ENCODE measurements at regions not wholly inside any gene's neighbourhood (a gene's known extent, or its start where the extent isn't known, plus 50 kb on each side); places are given as distances from the start of the nearest gene placed in this dataset.

GRCh38 chr21:20151741-20152140 is 846.5 kb upstream of the NCAM2 start:
- no peak for TF ChIP-seq CTCF (IDR thresholded peaks at IDR 0.05)
- no peak for DNase-seq
- ATAC-seq, result no peak
- Histone ChIP-seq H3K9me3 (peaks cover 0 to 30% of the 10 kb centered on the region in 2 donors), H3K4me1 (no peaks in the 10 kb centered on the region), H3K4me3 (no peak overlapping the region), H3K27me3 (no peaks in the 10 kb centered on the region), H3K36me3 (no peaks in the 10 kb centered on the region), H3K27ac (no peak overlapping the region)
- intact Hi-C loops (cut with DNase I), result no loop called here

- H3K9me3 ChIP-seq, result peaks cover 0 to 8% of the 10 kb centered on the region in 2 donors
- no peaks in the 10 kb centered on the region for H3K4me1 ChIP-seq
- H3K4me3 ChIP-seq, result no peak overlapping the region
- ATAC-seq (no peak), DNase-seq (no peak)
- H3K27ac ChIP-seq, result no peak overlapping the region
- intact Hi-C loops (cut with DNase I), result no loop called here
- H3K27me3 ChIP-seq, result no peaks in the 10 kb centered on the region
- H3K36me3 ChIP-seq, result no peaks in the 10 kb centered on the region
- TF ChIP-seq CTCF (IDR thresholded peaks at IDR 0.05), result no peak
Measured at GRCh38 chr21:20163167-20163566, 835.0 kb upstream of the NCAM2 start.

DNA sequence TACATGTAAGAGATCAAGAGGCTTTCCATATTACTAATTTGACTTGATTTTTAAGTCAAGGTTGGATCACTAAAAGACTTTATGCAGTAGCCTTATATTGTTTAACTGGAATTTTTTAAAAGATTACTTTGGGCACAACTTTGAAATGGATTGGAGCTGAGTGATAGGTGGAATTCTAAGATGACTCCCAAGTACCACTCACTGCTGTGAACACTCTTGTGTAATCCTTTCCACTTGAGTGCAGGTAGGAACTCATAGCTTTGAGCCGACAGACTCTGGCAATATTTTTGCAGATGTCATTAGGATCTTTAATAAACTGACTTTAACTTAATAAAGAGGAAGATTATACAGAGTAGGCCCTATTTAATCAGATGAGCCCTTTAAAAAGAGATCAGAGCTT is 831.1 kb upstream of the NCAM2 start:
- H3K36me3 ChIP-seq, result no peaks in the 10 kb centered on the region
- DNase-seq, result no peak
- no peaks in the 10 kb centered on the region for H3K27me3 ChIP-seq
- no peak overlapping the region for H3K4me3 ChIP-seq
- H3K27ac ChIP-seq, result no peak overlapping the region
- no peak for TF ChIP-seq CTCF (IDR thresholded peaks at IDR 0.05)
- intact Hi-C loops (cut with DNase I), result no loop called here
- H3K4me1 ChIP-seq, result no peaks in the 10 kb centered on the region
- no peaks in the 10 kb centered on the region for H3K9me3 ChIP-seq
- ATAC-seq, result peak; percentile 85

DNA sequence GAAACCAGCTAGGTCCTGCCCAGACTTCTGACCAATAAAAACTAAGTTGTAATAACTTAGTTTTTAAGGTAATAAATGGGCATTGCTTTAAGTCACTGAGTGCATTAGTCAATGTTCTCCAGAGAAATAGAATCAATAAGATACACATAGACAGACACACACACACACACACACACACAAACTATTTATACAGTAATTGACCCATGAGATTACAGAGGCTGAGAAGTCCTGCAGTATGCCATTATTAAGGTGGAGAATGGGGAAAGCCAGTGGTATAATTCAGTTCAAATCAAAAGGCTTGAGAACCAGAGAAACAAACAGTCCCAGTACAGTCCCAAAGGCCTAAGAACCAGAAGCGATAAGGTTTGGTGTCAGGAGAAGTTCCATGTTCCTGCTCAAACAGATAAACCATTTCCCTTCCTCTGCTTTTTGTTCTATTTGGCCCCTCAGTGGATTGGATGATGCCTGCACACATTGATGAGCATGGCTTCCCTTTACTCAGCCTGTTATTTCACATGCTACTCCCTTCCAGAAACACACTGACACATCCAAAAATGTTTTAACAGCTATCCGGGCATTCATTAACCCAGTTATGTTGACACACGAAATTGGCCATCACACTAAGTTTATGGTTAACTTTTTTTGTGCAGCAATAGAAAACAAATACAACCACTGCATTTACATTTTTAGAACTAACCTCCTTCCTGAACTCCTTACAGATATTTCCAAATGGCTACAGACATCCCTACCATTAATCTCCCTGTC is 828.2 kb upstream of the NCAM2 start:
- TF ChIP-seq CTCF (IDR thresholded peaks at IDR 0.05), result no peak
- H3K4me1 ChIP-seq, result no peaks in the 10 kb centered on the region
- no peak overlapping the region for H3K27ac ChIP-seq
- no peak overlapping the region for H3K4me3 ChIP-seq
- no peaks in the 10 kb centered on the region for H3K36me3 ChIP-seq
- ATAC-seq (no peak), DNase-seq (no peak)
- no peaks in the 10 kb centered on the region for H3K9me3 ChIP-seq
- no peaks in the 10 kb centered on the region for H3K27me3 ChIP-seq
- intact Hi-C loops (cut with DNase I), result no loop called here

DNA sequence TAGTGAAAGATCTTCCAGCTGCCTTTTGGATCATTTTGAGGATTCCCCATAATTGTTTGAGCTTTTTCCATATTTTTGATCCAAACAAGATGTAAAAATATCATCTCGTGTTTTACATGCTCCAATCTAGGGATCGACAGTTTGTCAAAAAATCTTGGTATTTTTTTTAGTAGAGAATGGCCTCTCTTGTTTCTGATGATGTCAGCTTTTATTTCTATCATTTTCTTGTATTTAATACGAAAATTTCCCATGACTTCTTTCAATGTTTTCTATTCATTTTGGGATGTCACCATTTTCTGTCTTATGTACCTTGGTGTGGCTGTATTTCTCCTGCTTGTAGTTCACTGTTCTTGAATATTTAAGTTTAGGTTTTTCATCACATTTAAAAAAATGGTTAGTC is 812.0 kb upstream of the NCAM2 start:
- no peak for TF ChIP-seq CTCF (IDR thresholded peaks at IDR 0.05)
- Histone ChIP-seq H3K27ac (no peak overlapping the region), H3K9me3 (peaks cover 0 to 20% of the 10 kb centered on the region in 2 donors), H3K4me1 (no peaks in the 10 kb centered on the region), H3K27me3 (no peaks in the 10 kb centered on the region), H3K4me3 (no peak overlapping the region), H3K36me3 (no peaks in the 10 kb centered on the region)
- ATAC-seq, result no peak
- DNase-seq, result no peak
- intact Hi-C loops (cut with DNase I), result no loop called here

All from left lung (tissue), 4 donors.